ENCODE measurements at regions not wholly inside any gene's neighbourhood (a gene's known extent, or its start where the extent isn't known, plus 50 kb on each side); places are given as distances from the start of the nearest gene placed in this dataset.

DNA sequence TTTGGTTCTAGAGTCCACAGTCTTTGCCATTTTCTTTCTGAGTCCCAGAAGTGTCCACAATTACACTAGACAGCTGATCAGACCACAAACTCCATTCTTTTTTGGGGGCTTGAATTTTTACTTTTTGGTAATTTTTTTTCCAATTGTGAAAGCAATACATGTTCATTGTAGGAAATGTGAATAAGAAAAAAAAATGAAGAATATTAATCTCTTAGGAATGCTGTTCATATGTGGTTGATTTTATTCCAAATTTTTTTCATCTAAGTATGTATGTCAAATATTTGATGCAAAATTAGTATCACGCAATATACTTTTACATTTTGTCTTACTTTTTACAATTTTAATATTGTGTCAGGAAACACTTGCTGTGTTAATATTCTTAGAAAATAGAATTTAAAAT lies 76.4 kb upstream of the ETS2 start:
- Histone ChIP-seq H4K8ac (ENCODE audit: low read depth, low read length) (no peak overlapping the region), H3K23ac (ENCODE audit: low read depth, low read length, poor library complexity) (no peak overlapping the region), H2AFZ (ENCODE audit: low read length) (no peak overlapping the region), H3K4me3 (ENCODE audit: low read length in 2 of 2) (no peak overlapping the region), H2BK15ac (ENCODE audit: low read length) (no peak overlapping the region), H3K9me3 (replicated peaks in 1 of 2; ENCODE audit: control insufficient read depth in 2 of 2, insufficient read depth in 1 of 2, low read depth in 1 of 2, low read length in 2 of 2) (peaks cover 0 to 6% of the 10 kb centered on the region in 2 donors), H3K27ac (replicated peaks; ENCODE audit: low read length) (no peak overlapping the region), H3K4me2 (ENCODE audit: insufficient read depth, low read length, poor library complexity, severe bottlenecking) (no peak overlapping the region), H3K36me3 (replicated peaks in 1 of 2; ENCODE audit: control insufficient read depth in 2 of 2, insufficient read depth in 2 of 2, low read length in 2 of 2) (no peaks in the 10 kb centered on the region), H4K91ac (ENCODE audit: low read depth, low read length, poor library complexity) (no peak overlapping the region), H2BK12ac (ENCODE audit: low read length) (no peak overlapping the region), H2BK120ac (ENCODE audit: low read depth, low read length) (no peak overlapping the region), H3K14ac (ENCODE audit: low read length) (no peak overlapping the region), H3K27me3 (ENCODE audit: control insufficient read depth in 3 of 3, insufficient read depth in 3 of 3, low read depth in 1 of 3, low read length in 3 of 3) (no peaks in the 10 kb centered on the region), H3K79me1 (ENCODE audit: low read depth, low read length) (no peaks in the 10 kb centered on the region), H3K4ac (ENCODE audit: low read length) (no peak overlapping the region), H3K4me1 (ENCODE audit: control insufficient read depth in 2 of 2, insufficient read depth in 1 of 2, low read depth in 1 of 2, low read length in 2 of 2) (peaks cover 0 to 4% of the 10 kb centered on the region in 2 donors), H2AK5ac (ENCODE audit: low read depth, low read length) (no peak overlapping the region), H2BK5ac (ENCODE audit: low read length) (no peak overlapping the region), H3K9ac (ENCODE audit: low read depth, low read length, poor library complexity) (no peak overlapping the region), H3K18ac (ENCODE audit: low read length) (no peak overlapping the region)
- WGBS, 2 donors (ENCODE audit: extremely low coverage in 2 of 2, insufficient read length in 2 of 2, insufficient replicate concordance in 1 of 2) = no CpG with 5 or more reads among the region's 1 CpG
- no peak for DNase-seq (ENCODE audit: low spot score)

DNA sequence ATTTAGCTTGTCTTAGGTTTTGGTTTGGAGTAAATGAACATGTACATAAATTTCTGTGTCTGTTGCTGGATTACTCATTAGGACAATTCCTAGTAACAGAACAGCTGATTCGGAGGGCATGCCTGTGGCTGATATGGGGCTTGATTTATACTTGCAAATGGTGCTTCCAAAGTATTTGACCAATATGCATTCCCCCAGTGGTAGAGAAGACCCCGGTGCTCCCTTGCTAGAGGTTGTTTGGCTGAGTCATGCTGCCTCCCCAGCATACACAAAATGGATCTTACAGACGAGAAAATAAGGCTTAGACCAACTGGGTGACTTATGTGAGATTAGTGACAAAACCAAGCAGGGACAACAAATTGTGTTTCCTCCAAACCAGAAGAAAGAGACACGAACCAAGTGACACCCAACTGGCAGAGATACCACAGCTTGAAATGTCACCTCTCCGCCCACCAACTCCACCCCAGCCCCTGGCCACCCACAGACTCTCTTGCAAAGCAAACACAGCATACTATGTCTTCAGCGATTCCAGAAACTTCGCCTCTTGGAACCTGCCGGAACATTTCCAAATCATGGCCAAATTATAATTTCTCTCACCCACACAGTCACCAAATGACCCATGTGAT lies 75.9 kb upstream of the ETS2 start:
- H3K4me2 ChIP-seq (ENCODE audit: insufficient read depth, low read length, poor library complexity, severe bottlenecking) = no peak overlapping the region
- H4K8ac ChIP-seq (ENCODE audit: low read depth, low read length) = no peak overlapping the region
- H3K18ac ChIP-seq (ENCODE audit: low read length) = no peak overlapping the region
- H3K9me3 ChIP-seq (replicated peaks in 1 of 2; ENCODE audit: control insufficient read depth in 2 of 2, insufficient read depth in 1 of 2, low read depth in 1 of 2, low read length in 2 of 2) = peaks cover 0 to 6% of the 10 kb centered on the region in 2 donors
- H2AFZ ChIP-seq (ENCODE audit: low read length) = no peak overlapping the region
- H3K23ac ChIP-seq (ENCODE audit: low read depth, low read length, poor library complexity) = no peak overlapping the region
- peaks cover 0 to 3% (median 0%) of the 10 kb centered on the region in 3 experiments for H3K27me3 ChIP-seq (ENCODE audit: control insufficient read depth in 3 of 3, insufficient read depth in 3 of 3, low read depth in 1 of 3, low read length in 3 of 3)
- H3K14ac ChIP-seq (ENCODE audit: low read length) = no peak overlapping the region
- no peak overlapping the region for H4K91ac ChIP-seq (ENCODE audit: low read depth, low read length, poor library complexity)
- H3K4me1 ChIP-seq (ENCODE audit: control insufficient read depth in 2 of 2, insufficient read depth in 1 of 2, low read depth in 1 of 2, low read length in 2 of 2) = peaks cover 0 to 9% of the 10 kb centered on the region in 2 donors
- no peak overlapping the region for H2BK5ac ChIP-seq (ENCODE audit: low read length)
- no peak overlapping the region for H2BK12ac ChIP-seq (ENCODE audit: low read length)
- H3K27ac ChIP-seq (replicated peaks; ENCODE audit: low read length) = no peak overlapping the region
- no peak overlapping the region for H3K4ac ChIP-seq (ENCODE audit: low read length)
- no peak for DNase-seq (ENCODE audit: low spot score)
- H3K4me3 ChIP-seq (ENCODE audit: low read length in 2 of 2) = no peak overlapping the region
- no peak overlapping the region for H2AK5ac ChIP-seq (ENCODE audit: low read depth, low read length)
- H3K79me1 ChIP-seq (ENCODE audit: low read depth, low read length) = no peaks in the 10 kb centered on the region
- no peak overlapping the region for H2BK120ac ChIP-seq (ENCODE audit: low read depth, low read length)
- H3K9ac ChIP-seq (ENCODE audit: low read depth, low read length, poor library complexity) = no peak overlapping the region
- no CpG with 5 or more reads among the region's 8 CpGs for WGBS, 2 donors (ENCODE audit: extremely low coverage in 2 of 2, insufficient read length in 2 of 2, insufficient replicate concordance in 1 of 2)
- no peak overlapping the region for H2BK15ac ChIP-seq (ENCODE audit: low read length)
- no peaks in the 10 kb centered on the region for H3K36me3 ChIP-seq (replicated peaks in 1 of 2; ENCODE audit: control insufficient read depth in 2 of 2, insufficient read depth in 2 of 2, low read length in 2 of 2)

DNA sequence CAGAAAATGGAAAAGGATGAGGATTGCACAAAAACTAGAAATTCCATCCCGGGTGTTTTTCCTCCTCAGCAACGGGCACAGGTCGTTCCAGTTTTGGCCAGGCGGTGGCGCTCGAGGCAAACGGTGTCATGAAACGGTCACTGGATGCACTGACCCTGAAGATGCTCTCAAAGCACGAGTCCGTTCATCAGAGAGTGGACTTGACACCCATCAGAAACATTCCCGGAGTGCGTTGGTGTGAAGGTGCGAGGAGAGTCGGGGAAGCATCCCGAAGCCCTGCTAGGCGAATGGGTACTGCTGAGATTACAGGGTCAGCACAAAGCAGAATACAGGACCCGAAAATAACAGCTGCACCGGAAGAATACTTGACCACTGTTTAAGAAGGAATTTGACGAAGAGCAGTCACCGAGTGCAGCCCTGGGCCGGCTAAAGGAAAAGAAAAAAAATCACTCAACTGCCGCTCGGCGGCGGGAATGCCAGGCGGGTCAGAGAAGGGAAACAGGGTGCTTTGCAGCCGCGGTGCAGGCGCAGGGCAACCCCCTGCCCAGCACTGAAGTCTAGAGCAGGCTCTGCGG lies 71.7 kb upstream of the ETS2 start:
- Histone ChIP-seq H2BK15ac (ENCODE audit: low read length) (no peak overlapping the region), H3K4me3 (ENCODE audit: low read length in 2 of 2) (peak overlapping the region in 1 of 2 donors; percentile 12), H3K9me3 (replicated peaks in 1 of 2; ENCODE audit: control insufficient read depth in 2 of 2, insufficient read depth in 1 of 2, low read depth in 1 of 2, low read length in 2 of 2) (no peaks in the 10 kb centered on the region), H3K23ac (ENCODE audit: low read depth, low read length, poor library complexity) (no peak overlapping the region), H3K27me3 (ENCODE audit: control insufficient read depth in 3 of 3, insufficient read depth in 3 of 3, low read depth in 1 of 3, low read length in 3 of 3) (peaks cover 0 to 15% (median 0%) of the 10 kb centered on the region in 3 experiments), H2BK12ac (ENCODE audit: low read length) (no peak overlapping the region), H2AFZ (ENCODE audit: low read length) (peak overlapping the region; percentile 86), H3K4me1 (ENCODE audit: control insufficient read depth in 2 of 2, insufficient read depth in 1 of 2, low read depth in 1 of 2, low read length in 2 of 2) (peaks cover 0 to 9% of the 10 kb centered on the region in 2 donors), H4K8ac (ENCODE audit: low read depth, low read length) (no peak overlapping the region), H4K91ac (ENCODE audit: low read depth, low read length, poor library complexity) (no peak overlapping the region), H2AK5ac (ENCODE audit: low read depth, low read length) (no peak overlapping the region), H3K14ac (ENCODE audit: low read length) (no peak overlapping the region), H2BK120ac (ENCODE audit: low read depth, low read length) (no peak overlapping the region), H2BK5ac (ENCODE audit: low read length) (no peak overlapping the region), H3K79me1 (ENCODE audit: low read depth, low read length) (no peaks in the 10 kb centered on the region), H3K4me2 (ENCODE audit: insufficient read depth, low read length, poor library complexity, severe bottlenecking) (peak overlapping the region; percentile 49), H3K4ac (ENCODE audit: low read length) (no peak overlapping the region), H3K36me3 (replicated peaks in 1 of 2; ENCODE audit: control insufficient read depth in 2 of 2, insufficient read depth in 2 of 2, low read length in 2 of 2) (no peaks in the 10 kb centered on the region), H3K18ac (ENCODE audit: low read length) (no peak overlapping the region), H3K27ac (replicated peaks; ENCODE audit: low read length) (no peak overlapping the region), H3K9ac (ENCODE audit: low read depth, low read length, poor library complexity) (no peak overlapping the region)
- WGBS, 2 donors (ENCODE audit: extremely low coverage in 2 of 2, insufficient read length in 2 of 2, insufficient replicate concordance in 1 of 2) = no CpG with 5 or more reads among the region's 30 CpGs
- DNase-seq (ENCODE audit: low spot score) = peak; percentile 85

DNA sequence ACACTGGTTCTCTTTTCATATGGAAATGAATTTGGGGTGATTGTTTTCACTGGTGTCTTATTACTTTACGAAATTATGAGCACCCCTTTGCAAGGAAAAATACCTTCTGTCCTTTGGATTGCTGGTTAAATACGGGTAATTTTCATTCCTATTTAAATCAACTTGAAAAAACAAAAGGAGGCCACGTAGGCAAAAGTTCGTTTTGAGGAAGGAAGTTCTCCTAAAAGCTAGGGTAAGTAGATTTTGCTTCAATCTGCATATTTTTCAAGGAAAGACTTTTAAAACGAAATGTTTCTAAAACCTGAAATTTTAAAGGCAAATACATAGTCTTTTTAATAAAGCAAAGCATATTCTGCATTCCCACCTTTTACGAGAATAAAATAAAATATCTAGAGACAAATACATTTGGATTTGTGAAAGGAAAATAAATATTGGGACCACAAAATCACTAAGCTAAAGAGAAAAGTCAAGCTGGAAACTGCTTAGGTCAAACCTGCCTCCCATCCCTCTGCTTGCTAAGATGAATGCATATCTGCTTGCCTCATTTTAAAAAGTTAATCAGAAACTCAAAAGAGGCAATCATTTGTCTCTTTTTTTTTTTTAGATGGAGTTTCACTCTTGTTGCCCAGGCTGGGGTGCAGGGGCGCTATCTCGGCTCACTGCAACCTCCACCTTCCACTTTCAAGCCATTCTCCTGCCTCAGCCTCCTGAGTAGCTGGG lies 70.9 kb upstream of the ETS2 start:
- Histone ChIP-seq H2BK5ac (ENCODE audit: low read length) (no peak overlapping the region), H2BK120ac (ENCODE audit: low read depth, low read length) (no peak overlapping the region), H2BK12ac (ENCODE audit: low read length) (no peak overlapping the region), H4K8ac (ENCODE audit: low read depth, low read length) (no peak overlapping the region), H2BK15ac (ENCODE audit: low read length) (no peak overlapping the region), H3K9ac (ENCODE audit: low read depth, low read length, poor library complexity) (no peak overlapping the region), H3K4ac (ENCODE audit: low read length) (no peak overlapping the region), H3K14ac (ENCODE audit: low read length) (no peak overlapping the region), H3K27me3 (ENCODE audit: control insufficient read depth in 3 of 3, insufficient read depth in 3 of 3, low read depth in 1 of 3, low read length in 3 of 3) (peaks cover 0 to 15% (median 0%) of the 10 kb centered on the region in 3 experiments), H3K23ac (ENCODE audit: low read depth, low read length, poor library complexity) (no peak overlapping the region), H3K4me3 (ENCODE audit: low read length in 2 of 2) (no peak overlapping the region), H3K36me3 (replicated peaks in 1 of 2; ENCODE audit: control insufficient read depth in 2 of 2, insufficient read depth in 2 of 2, low read length in 2 of 2) (no peaks in the 10 kb centered on the region), H3K4me1 (ENCODE audit: control insufficient read depth in 2 of 2, insufficient read depth in 1 of 2, low read depth in 1 of 2, low read length in 2 of 2) (peaks cover 0 to 9% of the 10 kb centered on the region in 2 donors), H3K4me2 (ENCODE audit: insufficient read depth, low read length, poor library complexity, severe bottlenecking) (peak overlapping the region; percentile 49), H3K9me3 (replicated peaks in 1 of 2; ENCODE audit: control insufficient read depth in 2 of 2, insufficient read depth in 1 of 2, low read depth in 1 of 2, low read length in 2 of 2) (no peaks in the 10 kb centered on the region), H3K27ac (replicated peaks; ENCODE audit: low read length) (no peak overlapping the region), H3K18ac (ENCODE audit: low read length) (no peak overlapping the region), H2AK5ac (ENCODE audit: low read depth, low read length) (no peak overlapping the region), H4K91ac (ENCODE audit: low read depth, low read length, poor library complexity) (no peak overlapping the region), H2AFZ (ENCODE audit: low read length) (peak overlapping the region; percentile 86), H3K79me1 (ENCODE audit: low read depth, low read length) (no peaks in the 10 kb centered on the region)
- WGBS, 2 donors (ENCODE audit: extremely low coverage in 2 of 2, insufficient read length in 2 of 2, insufficient replicate concordance in 1 of 2) = no CpG with 5 or more reads among the region's 8 CpGs
- no peak for DNase-seq (ENCODE audit: low spot score)

Data from neuronal stem cell (in vitro differentiated cells).